ENCODE measurements at regions not wholly inside any gene's neighbourhood (a gene's known extent, or its start where the extent isn't known, plus 50 kb on each side); places are given as distances from the start of the nearest gene placed in this dataset.

- intact Hi-C loops (cut with micrococcal nuclease) = no loop called here
- no peaks in the 10 kb centered on the region for H3K4me1 ChIP-seq (replicated peaks in 1 of 2; ENCODE audit: control insufficient read depth in 2 of 2, insufficient read depth in 2 of 2, low read length in 2 of 2)
- H3K27me3 ChIP-seq (ENCODE audit: control insufficient read depth in 2 of 2, insufficient read depth in 2 of 2, low read length in 2 of 2) = no peaks in the 10 kb centered on the region; a peak in 1 of 5 replicates
- H3K9me1 ChIP-seq (ENCODE audit: control insufficient read depth, insufficient read depth, low read length) = no peaks in the 10 kb centered on the region
- ChIA-PET CTCF (ENCODE audit: low intra/inter-chr PET ratio) (no interaction called here), POLR2A (no interaction called here)
- H4K20me1 ChIP-seq (replicated peaks; ENCODE audit: control insufficient read depth, insufficient read depth, low read length) = no peaks in the 10 kb centered on the region
- DNase-seq (ENCODE audit: extremely low read depth in 1 of 4, low spot score in 3 of 4) (no peak), FAIRE-seq (no peak), ATAC-seq (no peak)
- 1% methylated on average over 4 of the region's 4 CpGs for WGBS (ENCODE audit: insufficient coverage, low coverage, missing lambda C conversion rate)
- no peak overlapping the region for H3K9ac ChIP-seq (ENCODE audit: insufficient read depth in 1 of 2, low read depth in 2 of 2, low read length in 2 of 2)
- H3K4me2 ChIP-seq (ENCODE audit: insufficient read depth, low read length) = no peak overlapping the region
- H3K36me3 ChIP-seq (ENCODE audit: control insufficient read depth, insufficient read depth, low read length) = no peaks in the 10 kb centered on the region
- H3K79me2 ChIP-seq (ENCODE audit: control insufficient read depth, insufficient read depth, low read length) = no peaks in the 10 kb centered on the region
- H2AFZ ChIP-seq (ENCODE audit: low read depth, low read length) = no peak overlapping the region
- no peak overlapping the region for H3K27ac ChIP-seq (ENCODE audit: extremely low read depth, low read depth, low read length)
- BruUV-seq (replicated peaks) = no TSS peak
- H3K9me3 ChIP-seq (replicated peaks; ENCODE audit: control insufficient read depth, insufficient read depth, low read depth, low read length) = no peaks in the 10 kb centered on the region
- in situ Hi-C loops (cut with MboI) = no loop called here
- no peak overlapping the region for H3K4me3 ChIP-seq
- TF ChIP-seq SMARCA5 (IDR thresholded peaks at IDR 0.05) = no peak
- TF ChIP-seq COPS2 (conservative IDR thresholded peaks at IDR 0.05) = no peak
- TF ChIP-seq GATA2 (CRISPR knock-in tag; IDR thresholded peaks at IDR 0.05) = no peak
- TF ChIP-seq ZFP1 (CRISPR knock-in tag; IDR thresholded peaks at IDR 0.05) = no peak
- TF ChIP-seq HMBOX1 (IDR thresholded peaks at IDR 0.05) = no peak
- TF ChIP-seq ZNF24 (IDR thresholded peaks at IDR 0.05) = no peak
- TF ChIP-seq BRF2 (IDR thresholded peaks at IDR 0.05; ENCODE audit: borderline replicate concordance, insufficient read depth, insufficient read length) = no peak
- TF ChIP-seq, protein P1, sequence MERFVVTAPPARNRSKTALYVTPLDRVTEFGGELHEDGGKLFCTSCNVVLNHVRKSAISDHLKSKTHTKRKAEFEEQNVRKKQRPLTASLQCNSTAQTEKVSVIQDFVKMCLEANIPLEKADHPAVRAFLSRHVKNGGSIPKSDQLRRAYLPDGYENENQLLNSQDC (CRISPR knock-in tag; IDR thresholded peaks at IDR 0.05) = no peak
- TF ChIP-seq NCOA6 (IDR thresholded peaks at IDR 0.05) = no peak
- no peak for TF ChIP-seq GTF2F1 (IDR thresholded peaks at IDR 0.05; ENCODE audit: low read depth, low read length)
- TF ChIP-seq FOXO4 (CRISPR knock-in tag; IDR thresholded peaks at IDR 0.05) = no peak
- no peak for TF ChIP-seq HLTF (IDR thresholded peaks at IDR 0.05)
- TF ChIP-seq JUND (IDR thresholded peaks at IDR 0.05; ENCODE audit: borderline replicate concordance, low read depth, low read length) = no peak
- no peak for TF ChIP-seq JUND (tag; IDR thresholded peaks at IDR 0.05; ENCODE audit: borderline replicate concordance, low read depth, low read length)
Measured at GRCh38 chr1:64363111-64363510, 106.8 kb upstream of the CACHD1 start.

Data from K562 (cell line).